H1 (cell line): ENCODE measurements at regions not wholly inside any gene's neighbourhood (a gene's known extent, or its start where the extent isn't known, plus 50 kb on each side); places are given as distances from the start of the nearest gene placed in this dataset.

Source experiments
- CTCF ChIA-PET: fragments of 300-600 bp; sonication (Branson Sonifier 250); formaldehyde crosslinking; loops from one replicate; lab custom pipeline; 2021; ENCODE audit not compliant: partially characterized antibody; lab: Charles Lee
- POLR2A ChIA-PET: fragments of 300-600 bp; sonication (Branson Sonifier 250); formaldehyde crosslinking; loops from one replicate; lab custom pipeline; 2021; ENCODE audit warnings: inconsistent platforms; ENCODE audit not compliant: partially characterized antibody; lab: Charles Lee
- DNase-seq, 2 experiments: peaks; one replicate each; pipeline versions ENCODE4 v3.0.0 to v3.0.0-alpha.2; 2010 to 2022; ENCODE audit warnings: low spot score in 2 of 2, low read depth in 1 of 2, mixed read lengths in 1 of 2
- FAIRE-seq: peaks from 2 replicates; lab custom pipeline; 2011; peaks lifted over from hg19 to GRCh38; lab: Jason Lieb, UNC
- H2AFZ ChIP-seq: 2 replicates; pipeline ENCODE4 v1.8.1; 2012; ENCODE audit warnings: low read length, inconsistent platforms
- H2AK5ac ChIP-seq: 2 replicates; pipeline ENCODE4 v1.6.1; 2013; ENCODE audit warnings: low read depth, low read length
- H2BK120ac ChIP-seq: replicated peaks from 2 replicates; pipeline ENCODE3; 2013; ENCODE audit warnings: low read depth, low read length, inconsistent platforms
- H2BK12ac ChIP-seq: 2 replicates; pipeline ENCODE4 v1.6.1; 2013; ENCODE audit warnings: low read depth, low read length
- H2BK15ac ChIP-seq: 2 replicates; pipeline ENCODE4 v1.6.1; 2013; ENCODE audit warnings: low read length
- H2BK20ac ChIP-seq: 2 replicates; pipeline ENCODE4 v1.6.1; 2013; ENCODE audit warnings: low read length
- H2BK5ac ChIP-seq: 2 replicates; pipeline ENCODE4 v1.6.1; 2013; ENCODE audit warnings: low read depth, low read length
- H3K14ac ChIP-seq: 2 replicates; pipeline ENCODE4 v1.6.1; 2013; ENCODE audit warnings: inconsistent platforms; ENCODE audit not compliant: insufficient read length
- H3K18ac ChIP-seq: 2 replicates; pipeline ENCODE4 v1.6.1; 2013; ENCODE audit warnings: low read length; ENCODE audit errors: extremely low read depth
- H3K23ac ChIP-seq: 2 replicates; pipeline ENCODE4 v1.6.1; 2013; ENCODE audit warnings: inconsistent platforms; ENCODE audit not compliant: insufficient read length
- H3K23me2 ChIP-seq: 2 replicates; pipeline ENCODE4 v1.6.1; 2013; ENCODE audit warnings: low read depth, low read length
- H3K27ac ChIP-seq: 2 replicates; pipeline ENCODE4 v1.6.1; 2011; ENCODE audit warnings: low read depth, low read length, inconsistent platforms
- H3K27me3 ChIP-seq, 4 experiments: replicated peaks in 1 of 4; 1 replicate in 1 of 4; 2 replicates in 3 of 4; pipeline versions ENCODE4 v1.6.1 to v1.8.1; 2011 to 2013; ENCODE audit warnings: low read length in 3 of 4, mild to moderate bottlenecking in 3 of 4, inconsistent platforms in 2 of 4, mixed read lengths in 2 of 4, moderate library complexity in 1 of 4; ENCODE audit not compliant: control insufficient read depth in 3 of 4, insufficient read depth in 3 of 4; ENCODE audit errors: extremely low read depth in 1 of 4
- H3K36me3 ChIP-seq, 4 experiments: 2 replicates each; pipeline versions ENCODE4 v1.6.1 to v1.8.1; 2011 to 2013; ENCODE audit warnings: mild to moderate bottlenecking in 4 of 4, low read length in 3 of 4, moderate library complexity in 2 of 4, control low read depth in 1 of 4, inconsistent platforms in 1 of 4; ENCODE audit not compliant: insufficient read depth in 4 of 4, control insufficient read depth in 2 of 4
- H3K4ac ChIP-seq: replicated peaks from 2 replicates; pipeline ENCODE3; 2013; ENCODE audit warnings: low read length, low read depth, mixed read lengths, inconsistent platforms; ENCODE audit not compliant: insufficient read length
- H3K4me1 ChIP-seq, 4 experiments: replicated peaks in 1 of 4; 1 replicate in 1 of 4; 2 replicates in 3 of 4; pipeline versions ENCODE4 v1.6.1 to v1.8.1; 2011 to 2013; ENCODE audit warnings: low read length in 3 of 4, inconsistent platforms in 2 of 4, mixed read lengths in 1 of 4; ENCODE audit not compliant: insufficient read depth in 4 of 4, control insufficient read depth in 3 of 4
- H3K4me2 ChIP-seq, 2 experiments: 2 replicates each; pipeline versions ENCODE4 v1.6.1 to v1.8.1; 2011 to 2013; ENCODE audit warnings: low read depth in 2 of 2, low read length in 2 of 2, control low read depth in 1 of 2, inconsistent platforms in 1 of 2, mild to moderate bottlenecking in 1 of 2; ENCODE audit not compliant: insufficient read depth in 1 of 2
- H3K4me3 ChIP-seq, 4 experiments: fragments of 200-600, 300-600 bp in 1 of 4; sonication (generic), shearing (Covaris generic), sonication (Bioruptor Twin) in 1 of 4; 2 replicates each; pipeline versions ENCODE4 v1.5.1 to v1.8.1; 2011 to 2016; ENCODE audit warnings: low read length in 4 of 4, low read depth in 3 of 4, control low read depth in 2 of 4, inconsistent platforms in 2 of 4, mild to moderate bottlenecking in 2 of 4, mixed read lengths in 1 of 4, moderate library complexity in 1 of 4; ENCODE audit not compliant: insufficient read depth in 2 of 4; ENCODE audit errors: extremely low read depth in 1 of 4
- H3K56ac ChIP-seq: replicated peaks from 2 replicates; pipeline ENCODE3; 2013; ENCODE audit warnings: low read depth, mild to moderate bottlenecking, mixed read lengths, low read length, inconsistent platforms; ENCODE audit not compliant: insufficient read length
- H3K79me1 ChIP-seq: 2 replicates; pipeline ENCODE4 v1.6.1; 2013; ENCODE audit warnings: low read depth, low read length, control low read depth
- H3K79me2 ChIP-seq, 2 experiments: 2 replicates each; pipeline versions ENCODE4 v1.6.1 to v1.8.1; 2012 to 2013; ENCODE audit warnings: low read length in 2 of 2, mild to moderate bottlenecking in 2 of 2, inconsistent platforms in 1 of 2; ENCODE audit not compliant: insufficient read depth in 2 of 2, control insufficient read depth in 1 of 2
- H3K9ac ChIP-seq, 4 experiments: replicated peaks in 1 of 4; 1 replicate in 1 of 4; 2 replicates in 3 of 4; pipeline versions ENCODE4 v1.6.1 to v1.8.1; 2011 to 2013; ENCODE audit warnings: low read depth in 3 of 4, low read length in 3 of 4, control low read depth in 2 of 4, mild to moderate bottlenecking in 2 of 4, moderate library complexity in 2 of 4, inconsistent platforms in 1 of 4; ENCODE audit errors: extremely low read depth in 1 of 4
- H3K9me3 ChIP-seq, 2 experiments: 2 replicates each; pipeline versions ENCODE4 v1.6.1 to v1.8.1; 2012 to 2013; ENCODE audit warnings: mild to moderate bottlenecking in 2 of 2, moderate library complexity in 2 of 2, control low read depth in 1 of 2, inconsistent platforms in 1 of 2, low read depth in 1 of 2, low read length in 1 of 2, mixed read lengths in 1 of 2; ENCODE audit not compliant: insufficient read depth in 2 of 2
- H4K20me1 ChIP-seq, 2 experiments: replicated peaks in 1 of 2; 2 replicates each; pipeline versions ENCODE3 to v1.8.1; 2011 to 2013; ENCODE audit warnings: inconsistent platforms in 2 of 2, low read length in 2 of 2, mild to moderate bottlenecking in 1 of 2; ENCODE audit not compliant: insufficient read depth in 2 of 2, control insufficient read depth in 1 of 2
- H4K5ac ChIP-seq: 2 replicates; pipeline ENCODE4 v1.6.1; 2013; ENCODE audit warnings: low read length, low read depth, mixed read lengths, inconsistent platforms; ENCODE audit not compliant: insufficient read length
- H4K8ac ChIP-seq: 2 replicates; pipeline ENCODE4 v1.8.0; 2013; ENCODE audit warnings: mild to moderate bottlenecking, moderate library complexity, low read length, inconsistent platforms; ENCODE audit not compliant: insufficient read depth; ENCODE audit errors: extremely low read depth
- H4K91ac ChIP-seq: replicated peaks from 2 replicates; pipeline ENCODE3; 2013; ENCODE audit warnings: low read length, mixed read lengths, inconsistent platforms; ENCODE audit not compliant: insufficient read length
- CBX8 ChIP-seq: fragments of 300-800, 300-1000 bp; sonication (generic); IDR thresholded peaks from 2 replicates; pipeline ENCODE4 v1.7.1; 2016; ENCODE audit warnings: low read depth, low read length, borderline replicate concordance
- CHD1 ChIP-seq: IDR thresholded peaks from 2 replicates; pipeline ENCODE4 v1.6.1; 2012; ENCODE audit warnings: low read depth, low read length, improper control_type of control experiment
- GABPA ChIP-seq: IDR thresholded peaks from 2 replicates; pipeline ENCODE4 v1.6.1; 2011; ENCODE audit warnings: mild to moderate bottlenecking, low read length, moderate library complexity, borderline replicate concordance; ENCODE audit not compliant: insufficient read depth
- KDM1A ChIP-seq: fragments of 200-600, 300-600 bp; sonication (generic); IDR thresholded peaks from 2 replicates; pipeline ENCODE4 v1.7.1; 2016; ENCODE audit warnings: mild to moderate bottlenecking, low read length, borderline replicate concordance
- POLR2AphosphoS5 ChIP-seq: IDR thresholded peaks from 2 replicates; pipeline ENCODE4 v1.6.1; 2011; ENCODE audit warnings: low read depth, low read length
- SAP30 ChIP-seq: fragments of 300-600 bp; sonication (generic); IDR thresholded peaks from 2 replicates; pipeline ENCODE4 v1.7.1; 2012; ENCODE audit warnings: low read length, moderate library complexity, mild to moderate bottlenecking, inconsistent platforms; ENCODE audit not compliant: insufficient read depth, insufficient replicate concordance
- SIX5 ChIP-seq: IDR thresholded peaks from 2 replicates; pipeline ENCODE4 v1.6.1; 2011; ENCODE audit warnings: mild to moderate bottlenecking, low read depth, low read length
- SP2 ChIP-seq: IDR thresholded peaks from 2 replicates; pipeline ENCODE4 v1.6.1; 2012; ENCODE audit warnings: mild to moderate bottlenecking, low read length, inconsistent platforms
- WGBS, 2 experiments: shearing (Covaris generic) in 1 of 2; methylation state at CpG; one replicate each; pipeline versions ENCODE4 v1.1.6 to v1.1.7; 2013 to 2015; ENCODE audit warnings: low lambda C conversion rate in 2 of 2, mixed read lengths in 2 of 2, inconsistent platforms in 1 of 2, low coverage in 1 of 2, missing lambda C conversion rate in 1 of 2; ENCODE audit not compliant: insufficient replicate concordance in 2 of 2, insufficient coverage in 1 of 2, insufficient read length in 1 of 2; ENCODE audit errors: extremely low coverage in 1 of 2, missing lambda C conversion rate in 1 of 2; 5-methylcytosine and 5-hydroxymethylcytosine counted together

DNA sequence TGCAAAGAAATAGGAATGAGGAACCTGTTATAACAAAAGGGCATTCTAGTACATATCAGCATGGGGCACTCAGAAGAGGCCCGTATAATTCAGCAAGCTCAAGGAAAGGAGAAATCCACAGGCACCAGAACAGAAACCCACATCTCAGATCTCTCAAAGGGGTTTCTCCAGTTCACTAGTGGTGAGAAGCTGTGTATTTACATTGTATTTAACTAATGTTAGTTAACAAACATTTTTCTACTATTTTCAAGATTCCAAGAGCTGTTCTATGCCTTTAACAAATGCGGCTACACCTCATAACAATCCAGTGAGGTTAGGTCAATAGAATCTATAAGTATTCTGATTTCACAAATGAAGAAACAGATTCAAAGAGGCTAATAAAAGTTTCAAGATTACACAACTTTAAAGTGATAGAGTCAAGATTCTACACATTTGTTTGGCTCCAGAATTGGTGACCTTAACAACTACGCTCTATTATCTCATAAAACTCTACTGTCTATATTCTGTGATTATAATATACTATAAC lies 77.3 kb downstream of the CXXC4 start:
- H2BK12ac ChIP-seq: no peak overlapping the region
- no peaks in the 10 kb centered on the region; a peak in 1 of 8 replicates for H3K36me3 ChIP-seq
- no peak overlapping the region for H2BK120ac ChIP-seq
- H3K4me3 ChIP-seq: no peak overlapping the region
- H4K5ac ChIP-seq: no peak overlapping the region
- no peak overlapping the region for H3K27ac ChIP-seq
- H2AFZ ChIP-seq: 0 out of 2 replicates have a peak overlapping the region, but pooled peaks have one; percentile 25
- WGBS, 2 experiments: 84% methylated on average over 3 of the region's 3 CpGs; no CpG with 5 or more reads in 1 of the 2 experiments
- H3K23me2 ChIP-seq: no peaks in the 10 kb centered on the region
- CTCF ChIA-PET: interaction anchor here (0.7 to 1.5 kb wide), 5 partner anchors 35 to 998 kb away, joined by 3 to 6 read pairs (median 3); no protein-coding TSS in a partner anchor
- no peak overlapping the region for H2AK5ac ChIP-seq
- no peaks in the 10 kb centered on the region for H3K9me3 ChIP-seq
- H3K4me2 ChIP-seq: no peak overlapping the region
- no peak overlapping the region for H3K18ac ChIP-seq
- POLR2A ChIA-PET: interaction anchor here (0.5 kb wide), 1 partner anchor 144 kb away, joined by 3 read pairs; no protein-coding TSS in a partner anchor
- H4K20me1 ChIP-seq: no peaks in the 10 kb centered on the region
- no peak for DNase-seq
- no peak overlapping the region for H3K14ac ChIP-seq
- H2BK5ac ChIP-seq: no peak overlapping the region
- H3K4me1 ChIP-seq: peaks cover 1 to 14% (median 8%) of the 10 kb centered on the region in 4 experiments; a peak in 5 of 7 replicates
- H3K79me1 ChIP-seq: no peaks in the 10 kb centered on the region
- H2BK15ac ChIP-seq: no peak overlapping the region
- no peaks in the 10 kb centered on the region for H3K79me2 ChIP-seq
- H4K91ac ChIP-seq: no peak overlapping the region
- no peak overlapping the region for H4K8ac ChIP-seq
- peak; percentile 24 for FAIRE-seq
- H3K23ac ChIP-seq: no peak overlapping the region
- H3K9ac ChIP-seq: no peak overlapping the region
- H3K27me3 ChIP-seq: no peaks in the 10 kb centered on the region
- no peak overlapping the region for H2BK20ac ChIP-seq
- no peak overlapping the region for H3K4ac ChIP-seq
- H3K56ac ChIP-seq: no peak overlapping the region
- TF ChIP-seq CBX8 (no peak), SP2 (no peak), GABPA (no peak), KDM1A (no peak), SIX5 (no peak), SAP30 (no peak), POLR2AphosphoS5 (no peak), CHD1 (no peak)
